DLD1 (cell line): ENCODE measurements at regions not wholly inside any gene's neighbourhood (a gene's known extent, or its start where the extent isn't known, plus 50 kb on each side); places are given as distances from the start of the nearest gene placed in this dataset.

Experiments
- in situ Hi-C: cut with HindIII; loops from 2 replicates; pipeline ENCODE4 v1.10.0; 2017; ENCODE audit warnings: low sequenced_read_pairs

GRCh38 chr5:53359916-53360517, 120.4 kb upstream of the FST start:
- in situ Hi-C loops = no loop called here

- in situ Hi-C loops = no loop called here
Observed at GRCh38 chr5:53360811-53361210, 119.6 kb upstream of the FST start.

- in situ Hi-C loops = no loop called here
Observed at GRCh38 chr5:53361708-53362107, 118.7 kb upstream of the FST start.

- in situ Hi-C loops = no loop called here
Observed at GRCh38 chr5:53362521-53362941, 117.9 kb upstream of the FST start.

GRCh38 chr5:53364061-53364460, 116.4 kb upstream of the FST start:
- in situ Hi-C loops = no loop called here

GRCh38 chr5:53366245-53366644, 114.2 kb upstream of the FST start:
- in situ Hi-C loops = no loop called here

- in situ Hi-C loops = no loop called here
Observed at GRCh38 chr5:53367727-53368126, 112.7 kb upstream of the FST start.

GRCh38 chr5:53368516-53368915, 111.9 kb upstream of the FST start:
- in situ Hi-C loops = no loop called here

GRCh38 chr5:53368966-53369605, 111.3 kb upstream of the FST start:
- in situ Hi-C loops = no loop called here

GRCh38 chr5:53369681-53370080, 110.7 kb upstream of the FST start:
- in situ Hi-C loops = no loop called here

- in situ Hi-C loops = no loop called here
Observed at GRCh38 chr5:53373451-53374158, 106.8 kb upstream of the FST start.

- in situ Hi-C loops = no loop called here
Observed at GRCh38 chr5:53376853-53377252, 103.6 kb upstream of the FST start.

GRCh38 chr5:53378190-53378589, 102.2 kb upstream of the FST start:
- in situ Hi-C loops = no loop called here

- in situ Hi-C loops = no loop called here
Observed at GRCh38 chr5:53378590-53379247, 101.7 kb upstream of the FST start.

GRCh38 chr5:53386341-53386740, 94.1 kb upstream of the FST start:
- in situ Hi-C loops = no loop called here

GRCh38 chr5:53389093-53389492, 91.3 kb upstream of the FST start:
- in situ Hi-C loops = no loop called here

GRCh38 chr5:53392073-53392472, 88.4 kb upstream of the FST start:
- in situ Hi-C loops = no loop called here

GRCh38 chr5:53394808-53395207, 85.6 kb upstream of the FST start:
- in situ Hi-C loops = no loop called here

- in situ Hi-C loops = no loop called here
Observed at GRCh38 chr5:53397141-53397757, 83.2 kb upstream of the FST start.

GRCh38 chr5:53397845-53398244, 82.6 kb upstream of the FST start:
- in situ Hi-C loops = no loop called here

- in situ Hi-C loops = no loop called here
Observed at GRCh38 chr5:53399926-53400697, 80.3 kb upstream of the FST start.
